ENCODE measurements at regions not wholly inside any gene's neighbourhood (a gene's known extent, or its start where the extent isn't known, plus 50 kb on each side); places are given as distances from the start of the nearest gene placed in this dataset.

GRCh38 chr13:105083992-105084391, 1451.5 kb downstream of the EFNB2 start:
- no peak for ATAC-seq
- Histone ChIP-seq H3K27me3 (ENCODE audit: insufficient read depth, low read length) (no peaks in the 10 kb centered on the region), H3K4me1 (ENCODE audit: control insufficient read depth in 1 of 2, insufficient read depth in 2 of 2, low read length in 2 of 2) (no peaks in the 10 kb centered on the region), H3K27ac (ENCODE audit: low read depth, low read length) (no peak overlapping the region), H4K20me1 (ENCODE audit: insufficient read depth) (no peaks in the 10 kb centered on the region), H2AFZ (ENCODE audit: low read depth, low read length, poor library complexity, severe bottlenecking) (no peak overlapping the region), H3K79me2 (ENCODE audit: insufficient read depth, low read length) (no peaks in the 10 kb centered on the region), H3K36me3 (ENCODE audit: control insufficient read depth in 1 of 2, insufficient read depth in 2 of 2, low read length in 2 of 2) (no peaks in the 10 kb centered on the region), H3K9ac (ENCODE audit: low read length) (no peak overlapping the region), H3K4me2 (ENCODE audit: low read length) (no peak overlapping the region), H3K9me2 (ENCODE audit: insufficient read depth) (no peaks in the 10 kb centered on the region), H3K9me3 (ENCODE audit: control insufficient read depth in 1 of 2, insufficient read depth in 1 of 2, low read depth in 1 of 2, low read length in 2 of 2) (no peaks in the 10 kb centered on the region), H3K4me3 (replicated peaks in 1 of 2; ENCODE audit: low read depth in 1 of 2, low read length in 2 of 2) (no peak overlapping the region)
- ChIA-PET RAD21 (ENCODE audit: low non-redundant PET in 1 of 2, low total read pairs in 2 of 2, uncharacterized antibody in 2 of 2, unreplicated experiment in 2 of 2) (no interaction called here), CTCF (no interaction called here), POLR2A (no interaction called here)
- intact Hi-C loops (cut with micrococcal nuclease) = no loop called here
- DNase-seq (ENCODE audit: low read depth, low spot score) = no peak
- TF ChIP-seq ZBTB33 (IDR thresholded peaks at IDR 0.05; ENCODE audit: extremely low read depth, insufficient replicate concordance, low read length) = no peak
- TF ChIP-seq POLR2A (IDR thresholded peaks at IDR 0.05; ENCODE audit: borderline replicate concordance, extremely low read depth, insufficient read depth, insufficient read length) = no peak
- TF ChIP-seq EGR1 (IDR thresholded peaks at IDR 0.05; ENCODE audit: low read depth) = no peak
- no peak for TF ChIP-seq FOSL1 (IDR thresholded peaks at IDR 0.05; ENCODE audit: low read depth)
- no TSS peak for BruUV-seq (replicated peaks)

GRCh38 chr13:105074755-105075154, 1460.7 kb downstream of the EFNB2 start:
- Histone ChIP-seq H3K27me3 (ENCODE audit: insufficient read depth, low read length) (no peaks in the 10 kb centered on the region), H3K9ac (ENCODE audit: low read length) (no peak overlapping the region), H3K9me3 (ENCODE audit: control insufficient read depth in 1 of 2, insufficient read depth in 1 of 2, low read depth in 1 of 2, low read length in 2 of 2) (no peaks in the 10 kb centered on the region), H3K4me1 (ENCODE audit: control insufficient read depth in 1 of 2, insufficient read depth in 2 of 2, low read length in 2 of 2) (no peaks in the 10 kb centered on the region), H3K4me3 (replicated peaks in 1 of 2; ENCODE audit: low read depth in 1 of 2, low read length in 2 of 2) (no peak overlapping the region), H3K36me3 (ENCODE audit: control insufficient read depth in 1 of 2, insufficient read depth in 2 of 2, low read length in 2 of 2) (no peaks in the 10 kb centered on the region), H3K9me2 (ENCODE audit: insufficient read depth) (no peaks in the 10 kb centered on the region), H3K4me2 (ENCODE audit: low read length) (no peak overlapping the region), H3K27ac (ENCODE audit: low read depth, low read length) (no peak overlapping the region), H4K20me1 (ENCODE audit: insufficient read depth) (no peaks in the 10 kb centered on the region), H2AFZ (ENCODE audit: low read depth, low read length, poor library complexity, severe bottlenecking) (no peak overlapping the region), H3K79me2 (ENCODE audit: insufficient read depth, low read length) (no peaks in the 10 kb centered on the region)
- POLR2A ChIA-PET = no interaction called here
- intact Hi-C loops (cut with micrococcal nuclease) = no loop called here
- no TSS peak for BruUV-seq (replicated peaks)
- ATAC-seq = no peak
- RAD21 ChIA-PET (ENCODE audit: low non-redundant PET in 1 of 2, low total read pairs in 2 of 2, uncharacterized antibody in 2 of 2, unreplicated experiment in 2 of 2) = no interaction called here
- DNase-seq (ENCODE audit: low read depth, low spot score) = no peak
- CTCF ChIA-PET = no interaction called here
- TF ChIP-seq TCF7L2 (IDR thresholded peaks at IDR 0.05; ENCODE audit: borderline replicate concordance, extremely low read depth, insufficient read depth, insufficient read length) (no peak), ELF1 (IDR thresholded peaks at IDR 0.05; ENCODE audit: borderline replicate concordance, low read depth) (no peak), MAX (IDR thresholded peaks at IDR 0.05) (no peak), POLR2A (IDR thresholded peaks at IDR 0.05; ENCODE audit: borderline replicate concordance, extremely low read depth, insufficient read depth, insufficient read length) (no peak), ZBTB33 (IDR thresholded peaks at IDR 0.05; ENCODE audit: extremely low read depth, insufficient replicate concordance, low read length) (no peak), SRF (IDR thresholded peaks at IDR 0.05; ENCODE audit: low read depth) (no peak), JUND (IDR thresholded peaks at IDR 0.05) (no peak), SP1 (IDR thresholded peaks at IDR 0.05; ENCODE audit: low read depth) (no peak), EZH2phosphoT487 (IDR thresholded peaks at IDR 0.05; ENCODE audit: borderline replicate concordance) (no peak), CTCF (IDR thresholded peaks at IDR 0.05 in 2 of 3, conservative IDR thresholded peaks at IDR 0.05 in 1 of 3; ENCODE audit: borderline replicate concordance in 1 of 3, insufficient read depth in 1 of 3, low read depth in 2 of 3, low read length in 2 of 3) (no peak)

Data from HCT116 (cell line).